ENCODE measurements at regions not wholly inside any gene's neighbourhood (a gene's known extent, or its start where the extent isn't known, plus 50 kb on each side); places are given as distances from the start of the nearest gene placed in this dataset.

GRCh38 chr10:100624298-100624697 is 88.6 kb downstream of the HIF1AN start:
- TF ChIP-seq CTCF (IDR thresholded peaks at IDR 0.05) = no peak
- no peak for TF ChIP-seq POLR2A (IDR thresholded peaks at IDR 0.05)

All from uterus (tissue), 2 donors.